Stimulated activated CD8-positive, alpha-beta memory T cell treated with anti-CD3 and anti-CD28 coated beads, Interleukin-15, amount 100 ng/mL, for 48 hours (primary cell): ENCODE measurements at regions not wholly inside any gene's neighbourhood (a gene's known extent, or its start where the extent isn't known, plus 50 kb on each side); places are given as distances from the start of the nearest gene placed in this dataset.

Experiments
- DNase-seq, 2 donors: peaks; one replicate each; pipeline ENCODE4 v3.0.0-alpha.2; 2020; ENCODE audit warnings: low read depth in 2 of 2

DNA sequence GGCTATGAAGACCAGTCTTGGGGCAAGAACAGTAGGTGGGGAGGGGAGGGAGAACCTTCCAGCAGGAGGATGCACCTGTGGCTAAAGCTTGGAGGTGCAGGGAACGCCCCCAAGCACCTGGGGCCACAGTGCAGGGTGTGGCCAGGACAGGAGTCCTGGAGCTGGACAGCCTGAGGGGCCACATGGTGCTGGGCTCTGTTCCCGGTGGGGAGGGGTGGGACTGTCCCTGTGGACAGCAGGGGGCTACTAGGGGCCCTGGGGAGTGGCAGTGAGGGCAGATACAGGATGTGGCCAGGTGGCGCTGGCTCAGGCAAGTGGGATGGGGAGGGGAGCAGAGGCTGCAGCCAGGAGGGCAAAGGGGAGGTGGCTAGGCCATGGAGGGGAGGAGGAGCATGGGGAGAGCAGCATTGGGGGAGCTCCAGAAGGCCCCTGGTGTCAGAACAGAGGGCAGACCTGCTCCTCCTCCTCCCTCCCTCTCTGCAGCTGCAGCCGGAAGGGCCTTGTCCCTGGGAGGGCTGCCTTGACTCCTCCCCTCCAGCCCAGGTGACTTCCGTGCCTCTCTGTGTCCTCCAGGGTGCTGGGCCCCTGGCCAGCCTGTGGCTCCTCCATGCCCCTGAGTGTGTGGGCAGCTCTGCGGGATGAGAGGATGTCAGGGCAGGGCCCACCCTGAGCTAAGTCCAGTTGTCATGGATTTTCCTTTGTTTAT lies 68.4 kb upstream of the DLK1 start:
- DNase-seq = no peak

- no peak for DNase-seq
Observed at GRCh38 chr14:100659345-100660001, 67.2 kb upstream of the DLK1 start.

DNA sequence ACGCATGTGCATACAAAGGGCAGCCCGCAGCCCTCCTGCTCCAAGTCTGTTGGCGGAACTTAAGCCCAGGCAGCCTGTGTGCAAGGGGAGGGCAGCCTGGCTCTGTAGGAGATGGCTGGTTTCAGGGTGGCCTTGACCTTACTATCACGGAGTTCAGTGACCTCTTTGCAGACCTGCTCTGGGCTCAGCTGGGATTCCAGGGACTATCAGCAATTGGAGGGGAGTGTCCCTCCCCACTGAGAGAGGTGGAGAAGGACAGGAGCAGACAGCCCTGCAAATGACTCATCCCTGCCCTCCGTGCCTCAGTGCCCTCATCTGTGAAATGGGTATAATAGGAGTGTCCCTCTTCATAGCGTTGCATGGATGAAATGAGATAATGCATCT lies 66.2 kb upstream of the DLK1 start:
- no peak for DNase-seq

- no peak for DNase-seq
Observed at GRCh38 chr14:100660882-100661635, 65.6 kb upstream of the DLK1 start.

DNA sequence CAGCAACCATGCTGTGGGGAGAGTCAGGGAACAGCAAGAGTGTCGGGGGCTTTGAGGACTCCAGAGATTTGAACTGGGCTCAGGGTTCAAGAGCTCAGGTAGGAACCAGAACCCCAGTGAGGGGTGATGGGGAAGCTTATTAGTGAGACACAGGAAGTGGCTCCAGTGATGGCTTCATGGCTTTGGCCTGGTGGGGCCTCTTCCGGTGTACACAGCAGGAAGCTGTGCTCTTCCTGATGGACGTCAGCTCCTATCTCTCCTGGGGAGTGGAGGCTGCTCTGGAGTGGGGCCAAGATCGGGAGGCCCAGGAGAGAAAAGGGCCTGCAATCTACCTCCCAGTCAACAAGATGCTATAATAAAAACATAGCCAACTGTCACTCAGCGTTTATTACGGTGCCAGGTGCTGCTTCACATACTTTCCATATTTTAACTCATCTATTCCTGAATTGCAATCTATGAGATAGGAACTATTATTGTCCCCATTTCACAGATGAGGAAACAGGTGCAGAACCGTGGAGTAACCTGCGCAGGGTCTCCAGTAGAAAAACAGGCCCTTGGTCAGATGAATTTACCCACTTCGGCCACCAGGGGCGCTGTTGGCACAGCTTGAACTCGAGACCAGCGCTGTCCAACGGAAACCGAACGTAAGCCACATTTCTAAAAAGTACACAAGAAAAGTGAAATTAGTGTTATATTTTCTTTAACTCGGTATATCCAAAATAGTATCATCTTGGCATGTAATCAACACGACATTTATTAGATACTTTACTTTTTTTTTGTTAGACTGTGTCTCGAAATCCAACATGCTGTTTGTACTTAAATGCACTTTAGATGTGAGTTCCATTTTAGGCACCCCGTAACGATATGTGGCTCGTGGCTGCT lies 63.6 kb upstream of the DLK1 start:
- peak; percentile 32 to 36 for DNase-seq

GRCh38 chr14:100663761-100664052 lies 63.0 kb upstream of the DLK1 start:
- no peak for DNase-seq

DNA sequence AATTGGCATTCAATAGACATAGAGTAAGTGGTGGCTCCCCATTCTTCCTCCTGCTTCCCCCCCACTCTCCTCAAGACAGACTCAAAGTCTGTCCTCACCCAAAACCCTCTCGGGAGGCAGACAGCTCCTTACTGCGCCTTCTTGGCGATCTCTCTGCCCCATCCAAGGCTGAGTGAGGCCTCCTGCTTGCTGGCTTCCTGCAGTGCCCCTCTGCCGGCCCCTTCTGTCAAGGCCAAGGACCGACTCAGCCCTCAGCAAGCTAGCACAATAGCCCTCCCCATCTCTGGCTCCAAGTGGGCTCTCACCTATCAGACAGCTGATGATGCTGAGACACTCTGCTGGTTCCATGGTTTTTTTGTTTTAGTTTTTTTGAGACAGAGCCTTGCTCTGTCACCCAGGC lies 62.5 kb upstream of the DLK1 start:
- no peak for DNase-seq

DNA sequence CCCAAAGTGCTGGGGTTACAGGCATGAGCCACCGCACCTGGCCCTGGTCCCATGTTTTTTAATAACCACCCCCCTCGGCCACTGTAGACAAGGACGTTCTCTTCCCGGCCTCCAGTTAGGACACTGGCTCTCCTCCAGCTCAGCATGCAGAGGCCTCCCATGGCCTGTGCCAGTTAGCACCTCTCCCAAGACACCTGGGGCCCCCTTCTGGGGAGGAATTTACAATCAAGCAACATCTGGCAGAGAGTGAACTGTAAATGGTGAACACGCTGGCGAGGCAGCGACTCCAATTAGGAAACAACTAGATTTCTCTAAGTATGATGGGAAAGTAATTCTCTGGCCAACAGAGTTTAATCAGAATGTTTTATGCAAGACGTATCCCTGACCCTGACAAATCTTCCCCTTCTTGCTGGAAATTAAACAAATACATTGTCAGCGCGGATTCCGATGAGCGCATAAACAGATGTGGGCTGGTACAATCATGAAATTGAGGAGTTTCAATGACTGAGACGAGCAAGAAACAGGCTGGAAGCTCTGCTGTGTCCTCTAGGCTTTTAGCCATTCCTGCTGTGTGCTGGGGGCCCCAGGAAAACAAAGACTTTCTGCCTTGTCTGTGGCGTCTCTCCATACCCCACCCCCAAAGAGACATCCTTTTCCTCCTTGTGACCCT lies 61.7 kb upstream of the DLK1 start:
- DNase-seq = no peak

GRCh38 chr14:100665511-100666032 lies 61.1 kb upstream of the DLK1 start:
- no peak for DNase-seq

DNA sequence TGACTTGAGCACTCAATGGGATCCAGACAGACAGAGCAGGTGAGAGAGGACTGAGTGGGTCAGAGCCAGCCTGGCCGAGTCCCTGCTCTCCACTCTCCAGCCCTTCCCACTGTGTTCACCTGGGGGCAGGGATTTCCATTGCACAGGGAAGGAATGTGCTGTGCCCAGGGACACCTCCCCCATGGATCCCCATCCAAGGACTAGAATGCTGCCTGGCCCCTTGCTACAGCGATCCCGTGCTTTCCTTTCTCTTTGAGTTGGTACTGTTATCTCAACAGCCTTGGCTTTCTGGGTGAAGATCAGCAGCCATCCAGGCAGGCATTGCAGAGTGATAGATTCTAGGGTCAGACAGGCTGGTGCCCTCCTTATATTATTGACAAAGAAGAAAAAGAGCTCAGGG lies 60.3 kb upstream of the DLK1 start:
- DNase-seq = no peak

GRCh38 chr14:100666851-100667250 lies 59.8 kb upstream of the DLK1 start:
- DNase-seq = no peak

- DNase-seq = no peak
Observed at GRCh38 chr14:100667656-100668055, 59.0 kb upstream of the DLK1 start.

GRCh38 chr14:100668352-100668751 lies 58.3 kb upstream of the DLK1 start:
- DNase-seq = no peak

DNA sequence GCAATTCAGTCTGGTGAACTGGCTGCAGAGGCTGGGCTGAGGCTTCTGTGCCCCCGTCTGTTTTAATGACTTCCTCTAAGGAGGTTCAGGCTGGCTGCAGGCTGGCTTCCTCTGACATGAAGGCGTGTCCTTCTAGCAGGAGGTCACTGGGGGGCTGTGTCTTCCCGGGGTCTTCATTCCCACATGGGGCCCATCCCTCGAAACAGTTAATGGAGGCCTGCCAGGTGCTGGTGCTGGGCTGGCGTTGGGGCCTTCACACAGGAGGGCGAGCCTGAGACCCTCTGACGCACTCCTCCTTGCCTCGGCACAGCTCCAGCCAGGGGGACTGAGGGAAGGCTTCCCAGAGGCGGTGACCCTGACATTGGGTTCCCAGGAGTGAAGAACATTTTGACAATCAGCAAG lies 57.7 kb upstream of the DLK1 start:
- DNase-seq = no peak

GRCh38 chr14:100669468-100669867 lies 57.2 kb upstream of the DLK1 start:
- no peak for DNase-seq

DNA sequence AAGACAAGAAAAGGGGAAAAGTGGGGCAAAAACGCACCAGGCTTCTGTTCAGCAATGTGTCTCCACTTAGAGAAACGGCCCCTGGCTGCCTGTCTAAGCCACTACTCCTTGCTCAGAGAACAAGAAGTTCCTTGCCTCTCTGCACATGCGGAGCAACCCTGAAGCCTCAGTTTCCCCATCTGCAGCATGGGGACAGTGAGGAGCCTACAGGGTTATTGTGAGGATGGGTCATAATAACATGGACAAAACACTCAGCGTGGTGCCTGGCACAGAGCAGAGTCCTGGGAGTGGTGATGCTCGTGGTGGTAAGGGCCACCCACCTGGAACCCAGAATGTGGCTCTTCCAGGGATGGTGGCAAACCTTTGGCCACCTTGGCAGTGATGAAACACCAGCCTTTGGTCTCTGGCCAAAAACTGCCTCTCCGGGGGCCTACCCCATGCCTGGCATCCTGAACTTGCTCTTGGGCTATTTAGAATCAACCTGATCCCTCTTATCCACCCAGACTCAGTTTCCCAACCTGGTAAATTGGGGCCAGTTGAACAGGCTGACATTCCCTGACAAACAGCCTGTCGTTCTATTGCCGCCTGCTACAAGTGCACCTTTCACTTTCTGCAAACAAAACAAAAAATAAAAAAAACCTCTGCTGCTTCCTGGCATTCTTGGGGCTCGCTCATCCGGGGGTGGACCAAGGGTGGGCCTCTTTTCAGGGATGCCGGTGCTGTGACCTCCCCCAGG lies 56.5 kb upstream of the DLK1 start:
- DNase-seq = no peak

- no peak for DNase-seq
Observed at GRCh38 chr14:100670753-100671049, 56.0 kb upstream of the DLK1 start.

GRCh38 chr14:100671386-100671901 lies 55.2 kb upstream of the DLK1 start:
- no peak for DNase-seq

DNA sequence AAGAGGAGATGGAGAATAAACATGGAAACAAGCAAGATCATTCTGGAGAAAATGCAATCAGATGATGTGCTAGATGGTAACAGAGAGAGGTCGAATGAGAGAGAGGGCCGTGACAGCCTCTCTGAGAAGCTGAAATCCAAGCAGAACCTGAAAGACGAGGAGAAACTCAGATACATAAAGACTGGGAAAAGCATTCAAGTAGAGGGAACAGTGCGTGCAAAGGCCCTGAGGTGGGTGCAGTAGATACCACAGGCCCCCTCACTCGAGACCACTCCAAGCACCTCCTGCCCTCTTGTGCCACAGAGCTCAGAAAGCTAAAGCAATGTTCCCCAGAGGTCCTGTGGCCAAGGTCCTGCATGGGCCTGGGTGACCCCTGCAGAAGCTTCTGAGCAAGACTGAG lies 54.8 kb upstream of the DLK1 start:
- no peak for DNase-seq

DNA sequence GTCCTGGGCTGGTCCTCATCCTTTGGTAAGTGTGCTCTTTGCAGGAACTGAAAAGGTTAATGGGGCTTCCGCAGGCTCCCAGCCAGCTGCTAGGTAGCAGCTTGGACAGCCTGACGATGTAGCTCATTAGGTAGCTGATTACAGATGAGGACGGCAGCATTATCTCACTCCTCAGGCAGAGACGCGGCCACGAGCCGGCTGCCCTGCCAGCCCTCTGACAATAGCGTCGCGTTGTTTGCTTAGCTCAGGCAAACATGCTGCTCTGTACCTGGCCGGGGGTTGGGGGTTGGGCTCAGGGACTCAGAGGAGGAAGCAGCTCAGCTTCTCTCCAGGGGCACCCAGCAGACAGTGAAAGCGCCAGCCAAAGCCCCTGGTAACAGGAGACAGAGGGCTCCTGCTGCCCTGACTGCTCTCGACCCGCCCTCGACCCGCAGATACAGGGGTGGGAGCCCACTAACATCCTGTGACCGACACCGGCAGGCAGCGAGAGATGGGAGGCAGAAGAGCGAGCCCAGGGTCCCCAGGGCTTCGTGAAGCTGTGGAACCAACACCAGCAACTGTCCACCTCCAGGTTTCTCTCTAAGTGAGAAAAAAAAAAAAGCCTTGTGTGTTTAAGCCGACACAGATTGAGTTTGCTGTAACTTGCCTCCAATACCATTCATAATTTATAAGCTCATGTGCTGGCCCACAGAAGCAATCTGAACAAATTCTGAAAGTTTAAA lies 53.4 kb upstream of the DLK1 start:
- no peak for DNase-seq
